ENCODE measurements at regions not wholly inside any gene's neighbourhood (a gene's known extent, or its start where the extent isn't known, plus 50 kb on each side); places are given as distances from the start of the nearest gene placed in this dataset.

DNA sequence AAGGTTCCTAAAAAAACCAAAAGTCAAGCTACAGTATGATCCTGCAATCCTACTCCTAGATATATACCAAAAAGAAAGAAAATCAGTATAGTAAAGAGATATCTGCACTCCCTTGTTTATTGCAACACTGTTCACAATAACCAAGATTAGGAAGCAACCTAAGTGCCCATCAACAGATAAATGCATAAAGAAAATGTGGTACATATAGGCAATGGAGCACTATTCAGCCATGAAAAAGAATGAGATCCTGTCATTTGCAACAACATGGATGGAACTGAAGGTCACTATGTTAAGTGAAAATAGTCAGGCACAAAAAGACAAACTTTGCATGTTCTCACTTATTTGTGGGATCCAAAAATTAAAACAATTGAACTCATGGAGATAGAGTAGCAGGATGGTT lies 1159.5 kb upstream of the AUTS2 start:
- TF ChIP-seq POLR2A (IDR thresholded peaks at IDR 0.05), result no peak
- TF ChIP-seq, protein P1, sequence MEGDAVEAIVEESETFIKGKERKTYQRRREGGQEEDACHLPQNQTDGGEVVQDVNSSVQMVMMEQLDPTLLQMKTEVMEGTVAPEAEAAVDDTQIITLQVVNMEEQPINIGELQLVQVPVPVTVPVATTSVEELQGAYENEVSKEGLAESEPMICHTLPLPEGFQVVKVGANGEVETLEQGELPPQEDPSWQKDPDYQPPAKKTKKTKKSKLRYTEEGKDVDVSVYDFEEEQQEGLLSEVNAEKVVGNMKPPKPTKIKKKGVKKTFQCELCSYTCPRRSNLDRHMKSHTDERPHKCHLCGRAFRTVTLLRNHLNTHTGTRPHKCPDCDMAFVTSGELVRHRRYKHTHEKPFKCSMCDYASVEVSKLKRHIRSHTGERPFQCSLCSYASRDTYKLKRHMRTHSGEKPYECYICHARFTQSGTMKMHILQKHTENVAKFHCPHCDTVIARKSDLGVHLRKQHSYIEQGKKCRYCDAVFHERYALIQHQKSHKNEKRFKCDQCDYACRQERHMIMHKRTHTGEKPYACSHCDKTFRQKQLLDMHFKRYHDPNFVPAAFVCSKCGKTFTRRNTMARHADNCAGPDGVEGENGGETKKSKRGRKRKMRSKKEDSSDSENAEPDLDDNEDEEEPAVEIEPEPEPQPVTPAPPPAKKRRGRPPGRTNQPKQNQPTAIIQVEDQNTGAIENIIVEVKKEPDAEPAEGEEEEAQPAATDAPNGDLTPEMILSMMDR (IDR thresholded peaks at IDR 0.05), result no peak
- TF ChIP-seq EP300 (IDR thresholded peaks at IDR 0.05), result no peak

All from ovary (tissue), 3 donors.